ENCODE measurements at regions not wholly inside any gene's neighbourhood (a gene's known extent, or its start where the extent isn't known, plus 50 kb on each side); places are given as distances from the start of the nearest gene placed in this dataset.

- no peak overlapping the region for H3K27ac ChIP-seq
- TF ChIP-seq, protein P1, sequence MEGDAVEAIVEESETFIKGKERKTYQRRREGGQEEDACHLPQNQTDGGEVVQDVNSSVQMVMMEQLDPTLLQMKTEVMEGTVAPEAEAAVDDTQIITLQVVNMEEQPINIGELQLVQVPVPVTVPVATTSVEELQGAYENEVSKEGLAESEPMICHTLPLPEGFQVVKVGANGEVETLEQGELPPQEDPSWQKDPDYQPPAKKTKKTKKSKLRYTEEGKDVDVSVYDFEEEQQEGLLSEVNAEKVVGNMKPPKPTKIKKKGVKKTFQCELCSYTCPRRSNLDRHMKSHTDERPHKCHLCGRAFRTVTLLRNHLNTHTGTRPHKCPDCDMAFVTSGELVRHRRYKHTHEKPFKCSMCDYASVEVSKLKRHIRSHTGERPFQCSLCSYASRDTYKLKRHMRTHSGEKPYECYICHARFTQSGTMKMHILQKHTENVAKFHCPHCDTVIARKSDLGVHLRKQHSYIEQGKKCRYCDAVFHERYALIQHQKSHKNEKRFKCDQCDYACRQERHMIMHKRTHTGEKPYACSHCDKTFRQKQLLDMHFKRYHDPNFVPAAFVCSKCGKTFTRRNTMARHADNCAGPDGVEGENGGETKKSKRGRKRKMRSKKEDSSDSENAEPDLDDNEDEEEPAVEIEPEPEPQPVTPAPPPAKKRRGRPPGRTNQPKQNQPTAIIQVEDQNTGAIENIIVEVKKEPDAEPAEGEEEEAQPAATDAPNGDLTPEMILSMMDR (IDR thresholded peaks at IDR 0.05), result 0 out of 2 replicates have a peak, but pooled peaks have one; percentile 7
- no peak for TF ChIP-seq ZFX (IDR thresholded peaks at IDR 0.05; ENCODE audit: borderline replicate concordance)
These were observed 136.8 kb downstream of the ADAM29 start for GRCh38 chr4:175054980-175055379.

DNA sequence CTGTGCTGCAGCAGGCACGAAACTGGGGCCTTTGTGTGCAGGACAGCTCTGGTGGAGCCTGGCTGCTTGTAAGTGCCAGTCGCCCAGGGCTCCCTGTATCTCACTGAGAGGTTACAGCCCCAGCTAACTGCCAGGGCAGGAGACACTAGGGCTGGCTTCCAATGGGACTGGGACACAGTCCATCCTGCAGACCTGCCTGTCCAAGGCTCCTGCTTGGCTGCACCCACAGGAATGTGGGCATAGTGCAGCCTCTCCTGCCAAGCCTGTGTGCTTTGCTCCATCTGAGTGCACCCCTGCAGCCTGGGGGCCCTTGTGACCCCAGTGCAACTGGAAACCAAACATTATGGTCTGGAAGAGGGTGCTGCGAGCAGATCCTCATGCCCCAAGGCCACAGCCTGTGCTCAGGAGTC is 144.0 kb downstream of the ADAM29 start:
- TF ChIP-seq ZFX (IDR thresholded peaks at IDR 0.05; ENCODE audit: borderline replicate concordance), result no peak
- TF ChIP-seq, protein P1 (IDR thresholded peaks at IDR 0.05), result no peak
- H3K27ac ChIP-seq, result no peak overlapping the region

DNA sequence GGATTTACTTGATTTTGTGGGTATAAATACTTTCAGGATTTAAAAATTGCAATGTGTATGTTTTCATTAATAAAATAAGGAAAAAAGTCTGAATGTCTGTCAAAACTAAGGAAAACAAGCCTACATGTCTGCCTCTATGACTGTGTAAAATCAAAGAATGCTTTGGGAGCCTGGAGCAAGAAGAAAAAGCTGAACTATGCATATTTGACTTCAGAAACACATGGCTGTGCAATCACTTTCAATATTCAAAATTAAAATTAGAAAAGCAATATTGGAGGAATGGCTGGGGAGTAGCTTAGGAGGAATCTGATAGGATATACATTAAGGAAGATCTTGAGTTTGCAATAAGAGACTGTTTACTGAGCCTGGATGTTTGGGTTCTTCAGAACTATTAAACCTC is 147.1 kb downstream of the ADAM29 start:
- TF ChIP-seq, protein P1 (IDR thresholded peaks at IDR 0.05), result no peak
- TF ChIP-seq ZFX (IDR thresholded peaks at IDR 0.05; ENCODE audit: borderline replicate concordance), result no peak
- no peak overlapping the region for H3K27ac ChIP-seq

GRCh38 chr4:175066923-175067627 is 148.9 kb downstream of the ADAM29 start:
- no peak overlapping the region for H3K27ac ChIP-seq
- TF ChIP-seq, protein P1 (IDR thresholded peaks at IDR 0.05), result no peak
- no peak for TF ChIP-seq ZFX (IDR thresholded peaks at IDR 0.05; ENCODE audit: borderline replicate concordance)

- no peak overlapping the region for H3K27ac ChIP-seq
These were observed 150.1 kb downstream of the ADAM29 start for GRCh38 chr4:175068266-175068665.

GRCh38 chr4:175070444-175070843 is 152.3 kb downstream of the ADAM29 start:
- TF ChIP-seq, protein P1 (IDR thresholded peaks at IDR 0.05), result no peak
- TF ChIP-seq ZFX (IDR thresholded peaks at IDR 0.05; ENCODE audit: borderline replicate concordance), result no peak
- H3K27ac ChIP-seq, result no peak overlapping the region

More at GRCh38 chr4:175068266-175068665, 150.1 kb downstream of the ADAM29 start:
- TF ChIP-seq, protein P1 (IDR thresholded peaks at IDR 0.05), result no peak
- no peak for TF ChIP-seq ZFX (IDR thresholded peaks at IDR 0.05; ENCODE audit: borderline replicate concordance)

DNA sequence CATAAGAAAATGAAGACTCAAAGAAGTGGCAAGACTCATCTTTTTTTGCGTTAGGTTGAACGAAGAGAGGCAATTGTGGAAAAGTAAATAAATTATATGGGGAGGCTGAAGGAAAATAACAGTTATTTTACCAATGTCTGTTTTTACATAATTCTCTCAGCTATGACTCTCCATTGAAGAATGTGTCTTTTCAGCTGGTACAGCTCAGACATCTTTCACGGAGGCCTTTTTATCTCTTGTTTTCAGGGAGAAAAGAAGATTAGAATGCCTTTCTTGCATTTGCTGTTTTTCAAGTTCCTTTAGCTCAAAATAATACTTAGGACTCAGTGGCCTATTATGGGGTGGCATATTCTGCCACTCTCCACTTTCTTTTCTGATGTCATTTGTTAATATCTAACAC is 153.0 kb downstream of the ADAM29 start:
- no peak overlapping the region for H3K27ac ChIP-seq

More for the DNA sequence above, 153.0 kb downstream of the ADAM29 start:
- TF ChIP-seq ZFX (IDR thresholded peaks at IDR 0.05; ENCODE audit: borderline replicate concordance), result no peak
- TF ChIP-seq, protein P1 (IDR thresholded peaks at IDR 0.05), result no peak

Measured in 22Rv1 (cell line).